ENCODE measurements at regions not wholly inside any gene's neighbourhood (a gene's known extent, or its start where the extent isn't known, plus 50 kb on each side); places are given as distances from the start of the nearest gene placed in this dataset.
A peak's percentile ranks its signal among the peaks of the same experiment; 100 is the strongest.

- no peak for DNase-seq (ENCODE audit: low read depth)
Observed at GRCh38 chr3:43951813-43952212, 261.1 kb downstream of the ABHD5 start.

- no peak for DNase-seq (ENCODE audit: low read depth)
Observed at GRCh38 chr3:43953380-43953779, 262.6 kb downstream of the ABHD5 start.

GRCh38 chr3:43953814-43954692, 263.3 kb downstream of the ABHD5 start:
- peak; percentile 8 for DNase-seq (ENCODE audit: low read depth)

GRCh38 chr3:43956945-43957344, 266.2 kb downstream of the ABHD5 start:
- DNase-seq (ENCODE audit: low read depth): no peak

GRCh38 chr3:43957553-43957952, 266.8 kb downstream of the ABHD5 start:
- DNase-seq (ENCODE audit: low read depth): no peak

GRCh38 chr3:43958005-43958770, 267.4 kb downstream of the ABHD5 start:
- no peak for DNase-seq (ENCODE audit: low read depth)

- DNase-seq (ENCODE audit: low read depth): no peak
Observed at GRCh38 chr3:43958973-43959372, 268.2 kb downstream of the ABHD5 start.

- DNase-seq (ENCODE audit: low read depth): no peak
Observed at GRCh38 chr3:43959498-43960447, 269.0 kb downstream of the ABHD5 start.

GRCh38 chr3:43960448-43960840, 269.7 kb downstream of the ABHD5 start:
- no peak for DNase-seq (ENCODE audit: low read depth)

GRCh38 chr3:43962043-43962442, 271.3 kb downstream of the ABHD5 start:
- no peak for DNase-seq (ENCODE audit: low read depth)

- DNase-seq (ENCODE audit: low read depth): no peak
Observed at GRCh38 chr3:43963208-43963607, 272.5 kb downstream of the ABHD5 start.

GRCh38 chr3:43964640-43965039, 273.9 kb downstream of the ABHD5 start:
- DNase-seq (ENCODE audit: low read depth): no peak

- no peak for DNase-seq (ENCODE audit: low read depth)
Observed at GRCh38 chr3:43965656-43966055, 274.9 kb downstream of the ABHD5 start.

GRCh38 chr3:43966126-43966525, 275.4 kb downstream of the ABHD5 start:
- no peak for DNase-seq (ENCODE audit: low read depth)

- no peak for DNase-seq (ENCODE audit: low read depth)
Observed at GRCh38 chr3:43966530-43966929, 275.2 kb upstream of the TOPAZ1 start.

GRCh38 chr3:43968465-43968864, 273.2 kb upstream of the TOPAZ1 start:
- no peak for DNase-seq (ENCODE audit: low read depth)

- DNase-seq (ENCODE audit: low read depth): no peak
Observed at GRCh38 chr3:43969944-43970343, 271.7 kb upstream of the TOPAZ1 start.

- no peak for DNase-seq (ENCODE audit: low read depth)
Observed at GRCh38 chr3:43970351-43970750, 271.3 kb upstream of the TOPAZ1 start.

- DNase-seq (ENCODE audit: low read depth): no peak
Observed at GRCh38 chr3:43970920-43971319, 270.8 kb upstream of the TOPAZ1 start.

GRCh38 chr3:43971486-43971885, 270.2 kb upstream of the TOPAZ1 start:
- no peak for DNase-seq (ENCODE audit: low read depth)

- no peak for DNase-seq (ENCODE audit: low read depth)
Observed at GRCh38 chr3:43978708-43979107, 263.0 kb upstream of the TOPAZ1 start.

- DNase-seq (ENCODE audit: low read depth): no peak
Observed at GRCh38 chr3:43979645-43980044, 262.0 kb upstream of the TOPAZ1 start.
